ENCODE measurements at regions not wholly inside any gene's neighbourhood (a gene's known extent, or its start where the extent isn't known, plus 50 kb on each side); places are given as distances from the start of the nearest gene placed in this dataset.

GRCh38 chr12:45566257-45566656 is 163.2 kb upstream of the ARID2 start:
- Mint-ChIP-seq H3K4me1 (ENCODE audit: low read depth) (no peaks in the 10 kb centered on the region), H3K36me3 (ENCODE audit: insufficient read depth) (no peaks in the 10 kb centered on the region), H3K4me3 (no peak overlapping the region), H3K9me3 (no peaks in the 10 kb centered on the region), H3K27me3 (ENCODE audit: low read depth) (peaks cover 4% of the 10 kb centered on the region)
- DNase-seq (no peak), ATAC-seq (no peak)

GRCh38 chr12:45568808-45569207 is 160.7 kb upstream of the ARID2 start:
- ATAC-seq: no peak
- H3K27me3 Mint-ChIP-seq (ENCODE audit: low read depth): peaks cover 4% of the 10 kb centered on the region
- H3K9me3 Mint-ChIP-seq: no peaks in the 10 kb centered on the region
- no peak for DNase-seq
- no peak overlapping the region for H3K4me3 Mint-ChIP-seq
- H3K4me1 Mint-ChIP-seq (ENCODE audit: low read depth): no peaks in the 10 kb centered on the region
- H3K36me3 Mint-ChIP-seq (ENCODE audit: insufficient read depth): no peaks in the 10 kb centered on the region

- Mint-ChIP-seq H3K4me1 (ENCODE audit: low read depth) (no peaks in the 10 kb centered on the region), H3K4me3 (no peak overlapping the region), H3K36me3 (ENCODE audit: insufficient read depth) (no peaks in the 10 kb centered on the region), H3K27me3 (ENCODE audit: low read depth) (peaks cover 6% of the 10 kb centered on the region), H3K9me3 (no peaks in the 10 kb centered on the region)
- ATAC-seq (no peak), DNase-seq (no peak)
These were observed 159.0 kb upstream of the ARID2 start for GRCh38 chr12:45570501-45570900.

GRCh38 chr12:45572114-45572513 is 157.4 kb upstream of the ARID2 start:
- Mint-ChIP-seq H3K4me3 (no peak overlapping the region), H3K27me3 (ENCODE audit: low read depth) (peaks cover 6% of the 10 kb centered on the region), H3K4me1 (ENCODE audit: low read depth) (peaks cover 2% of the 10 kb centered on the region), H3K9me3 (no peaks in the 10 kb centered on the region), H3K36me3 (ENCODE audit: insufficient read depth) (no peaks in the 10 kb centered on the region)
- ATAC-seq (no peak), DNase-seq (no peak)

- Mint-ChIP-seq H3K27me3 (ENCODE audit: low read depth) (peaks cover 3% of the 10 kb centered on the region), H3K4me3 (no peak overlapping the region), H3K9me3 (no peaks in the 10 kb centered on the region), H3K4me1 (ENCODE audit: low read depth) (peaks cover 4% of the 10 kb centered on the region), H3K36me3 (ENCODE audit: insufficient read depth) (no peaks in the 10 kb centered on the region)
- DNase-seq (no peak), ATAC-seq (no peak)
These were observed 154.1 kb upstream of the ARID2 start for GRCh38 chr12:45575417-45575816.

GRCh38 chr12:45575823-45576475 is 153.6 kb upstream of the ARID2 start:
- Mint-ChIP-seq H3K27me3 (ENCODE audit: low read depth) (peaks cover 3% of the 10 kb centered on the region), H3K4me3 (no peak overlapping the region), H3K9me3 (peaks cover 1% of the 10 kb centered on the region), H3K36me3 (ENCODE audit: insufficient read depth) (no peaks in the 10 kb centered on the region), H3K4me1 (ENCODE audit: low read depth) (peaks cover 4% of the 10 kb centered on the region)
- ATAC-seq (no peak), DNase-seq (no peak)

- no peak for ATAC-seq
- peaks cover 6% of the 10 kb centered on the region for H3K27me3 Mint-ChIP-seq (ENCODE audit: low read depth)
- DNase-seq: no peak
- no peak overlapping the region for H3K4me3 Mint-ChIP-seq
- H3K36me3 Mint-ChIP-seq (ENCODE audit: insufficient read depth): no peaks in the 10 kb centered on the region
- peaks cover 4% of the 10 kb centered on the region for H3K4me1 Mint-ChIP-seq (ENCODE audit: low read depth)
- H3K9me3 Mint-ChIP-seq: peaks cover 6% of the 10 kb centered on the region
These were observed 151.6 kb upstream of the ARID2 start for GRCh38 chr12:45577844-45578399.

GRCh38 chr12:45580356-45580969 is 149.0 kb upstream of the ARID2 start:
- peaks cover 4% of the 10 kb centered on the region for H3K27me3 Mint-ChIP-seq (ENCODE audit: low read depth)
- peaks cover 4% of the 10 kb centered on the region for H3K4me1 Mint-ChIP-seq (ENCODE audit: low read depth)
- no peaks in the 10 kb centered on the region for H3K36me3 Mint-ChIP-seq (ENCODE audit: insufficient read depth)
- ATAC-seq (no peak), DNase-seq (no peak)
- no peak overlapping the region for H3K4me3 Mint-ChIP-seq
- H3K9me3 Mint-ChIP-seq: peaks cover 6% of the 10 kb centered on the region

GRCh38 chr12:45581112-45581511 is 148.4 kb upstream of the ARID2 start:
- H3K9me3 Mint-ChIP-seq: peaks cover 6% of the 10 kb centered on the region
- peaks cover 4% of the 10 kb centered on the region for H3K27me3 Mint-ChIP-seq (ENCODE audit: low read depth)

GRCh38 chr12:45582536-45582935 is 147.0 kb upstream of the ARID2 start:
- Mint-ChIP-seq H3K9me3 (peaks cover 6% of the 10 kb centered on the region), H3K4me3 (no peak overlapping the region), H3K36me3 (ENCODE audit: insufficient read depth) (no peaks in the 10 kb centered on the region), H3K4me1 (ENCODE audit: low read depth) (no peaks in the 10 kb centered on the region), H3K27me3 (ENCODE audit: low read depth) (peaks cover 4% of the 10 kb centered on the region)
- ATAC-seq (no peak), DNase-seq (no peak)

More at GRCh38 chr12:45581112-45581511, 148.4 kb upstream of the ARID2 start:
- Mint-ChIP-seq H3K4me3 (no peak overlapping the region), H3K4me1 (ENCODE audit: low read depth) (peaks cover 4% of the 10 kb centered on the region), H3K36me3 (ENCODE audit: insufficient read depth) (no peaks in the 10 kb centered on the region)
- no peak for DNase-seq
- peak in 1 of 2 donors; percentile 56 for ATAC-seq

- Mint-ChIP-seq H3K4me1 (ENCODE audit: low read depth) (no peaks in the 10 kb centered on the region), H3K36me3 (ENCODE audit: insufficient read depth) (no peaks in the 10 kb centered on the region), H3K9me3 (peaks cover 6% of the 10 kb centered on the region), H3K4me3 (no peak overlapping the region), H3K27me3 (ENCODE audit: low read depth) (peaks cover 4% of the 10 kb centered on the region)
- no peak for DNase-seq
- no peak for ATAC-seq
These were observed 146.4 kb upstream of the ARID2 start for GRCh38 chr12:45582986-45583659.

GRCh38 chr12:45584336-45584735 is 145.2 kb upstream of the ARID2 start:
- Mint-ChIP-seq H3K27me3 (ENCODE audit: low read depth) (peaks cover 4% of the 10 kb centered on the region), H3K36me3 (ENCODE audit: insufficient read depth) (no peaks in the 10 kb centered on the region), H3K4me3 (no peak overlapping the region), H3K9me3 (peaks cover 6% of the 10 kb centered on the region), H3K4me1 (ENCODE audit: low read depth) (no peaks in the 10 kb centered on the region)
- DNase-seq: no peak
- no peak for ATAC-seq

- no peak for ATAC-seq
- Mint-ChIP-seq H3K4me1 (ENCODE audit: low read depth) (no peaks in the 10 kb centered on the region), H3K36me3 (ENCODE audit: insufficient read depth) (no peaks in the 10 kb centered on the region), H3K9me3 (peaks cover 6% of the 10 kb centered on the region), H3K4me3 (no peak overlapping the region), H3K27me3 (ENCODE audit: low read depth) (peaks cover 4% of the 10 kb centered on the region)
- DNase-seq: no peak
These were observed 143.8 kb upstream of the ARID2 start for GRCh38 chr12:45585522-45586230.

GRCh38 chr12:45586486-45586885 is 143.0 kb upstream of the ARID2 start:
- Mint-ChIP-seq H3K4me1 (ENCODE audit: low read depth) (no peaks in the 10 kb centered on the region), H3K9me3 (no peaks in the 10 kb centered on the region), H3K36me3 (ENCODE audit: insufficient read depth) (no peaks in the 10 kb centered on the region), H3K4me3 (no peak overlapping the region), H3K27me3 (ENCODE audit: low read depth) (peaks cover 2% of the 10 kb centered on the region)
- DNase-seq: no peak
- no peak for ATAC-seq
